HepG2 (cell line): ENCODE measurements at regions not wholly inside any gene's neighbourhood (a gene's known extent, or its start where the extent isn't known, plus 50 kb on each side); places are given as distances from the start of the nearest gene placed in this dataset.
A peak's percentile ranks its signal among the peaks of the same experiment; 100 is the strongest.

Experiments
- ATAC-seq: fragments of 200-7000 bp; cut with Tn5 transposase; 3 replicates; pipeline ENCODE4 v1.9.1; 2020; ENCODE audit warnings: mild to moderate bottlenecking, moderate library complexity
- BruUV-seq: library from RNA; stranded (reverse); fragments of 400-500 nt; replicated peaks from 2 replicates; lab custom pipeline; 2021; lab: Mats Ljungman, UMichigan
- CTCF ChIA-PET: fragments of 300-600 bp; formaldehyde crosslinking; extraction: SDS; loops from one replicate; lab custom pipeline; 2021; ENCODE audit warnings: low total read pairs, inconsistent platforms, low intra/inter-chr PET ratio; lab: Yijun Ruan, JAX
- POLR2A ChIA-PET: fragments of 350-600 bp; sonication (Branson Sonifier 250); formaldehyde crosslinking; loops from one replicate; lab custom pipeline; 2020; ENCODE audit warnings: antibody characterized with exemption, inconsistent platforms; lab: Yijun Ruan, JAX
- DNase-seq: peaks from one replicate; pipeline ENCODE4 v3.0.0-alpha.2; 2015; ENCODE audit warnings: low spot score
- FAIRE-seq: peaks from 3 replicates; lab custom pipeline; 2011; peaks lifted over from hg19 to GRCh38; lab: Jason Lieb, UNC
- H2AFZ ChIP-seq: one replicate; pipeline ENCODE4 v1.6.1; 2011; ENCODE audit warnings: low read length, inconsistent platforms
- H3K27ac ChIP-seq: fragments of 300-600 bp; 3 replicates; pipeline ENCODE4 v1.8.0; 2011; ENCODE audit warnings: mixed run types, mild to moderate bottlenecking, mixed read lengths, low read length, inconsistent platforms; ENCODE audit not compliant: insufficient read depth; ENCODE audit errors: extremely low read length
- H3K27me3 ChIP-seq, 2 experiments: fragments of 200-600 bp in 1 of 2; 2 replicates in 1 of 2; 3 replicates in 1 of 2; pipeline versions ENCODE4 v1.6.0 to v1.8.0; 2011; ENCODE audit warnings: low read length in 2 of 2, mild to moderate bottlenecking in 2 of 2, moderate library complexity in 2 of 2, inconsistent platforms in 1 of 2; ENCODE audit not compliant: insufficient read depth in 2 of 2, control insufficient read depth in 1 of 2
- H3K36me3 ChIP-seq, 2 experiments: fragments of 200-600 bp in 1 of 2; replicated peaks in 1 of 2; 2 replicates in 1 of 2; 3 replicates in 1 of 2; pipeline versions ENCODE4 v1.5.1 to v1.8.0; 2011; ENCODE audit warnings: low read length in 2 of 2, inconsistent platforms in 1 of 2; ENCODE audit not compliant: insufficient read depth in 2 of 2, control insufficient read depth in 1 of 2
- H3K4me1 ChIP-seq: 2 replicates; pipeline ENCODE4 v1.5.1; 2012; ENCODE audit warnings: low read length, inconsistent platforms; ENCODE audit not compliant: insufficient read depth
- H3K4me2 ChIP-seq: 2 replicates; pipeline ENCODE4 v1.6.0; 2011; ENCODE audit warnings: low read depth, low read length, inconsistent platforms
- H3K4me3 ChIP-seq, 3 experiments: fragments of 200-600 bp in 1 of 3; sonication (generic), shearing (Covaris generic) in 1 of 3; replicated peaks in 1 of 3; 2 replicates each; pipeline ENCODE4 v1.5.1; 2011 to 2016; ENCODE audit warnings: low read length in 3 of 3, inconsistent platforms in 2 of 3, low read depth in 2 of 3, mild to moderate bottlenecking in 2 of 3, control low read depth in 1 of 3, mixed read lengths in 1 of 3; ENCODE audit not compliant: insufficient read depth in 1 of 3
- H3K79me2 ChIP-seq: one replicate; pipeline ENCODE4 v1.6.1; 2011; ENCODE audit warnings: low read length, inconsistent platforms; ENCODE audit not compliant: insufficient read depth
- H3K9ac ChIP-seq: 2 replicates; pipeline ENCODE4 v1.6.0; 2011; ENCODE audit warnings: mild to moderate bottlenecking, low read depth, low read length, inconsistent platforms; ENCODE audit not compliant: insufficient read depth
- H3K9me3 ChIP-seq: 2 replicates; pipeline ENCODE4 v1.5.1; 2012; ENCODE audit warnings: mild to moderate bottlenecking, low read length
- H4K20me1 ChIP-seq: 2 replicates; pipeline ENCODE4 v1.6.0; 2011; ENCODE audit warnings: inconsistent platforms, mild to moderate bottlenecking, low read length, moderate library complexity; ENCODE audit not compliant: insufficient read depth
- CAMTA2 ChIP-seq: sonication (generic); formaldehyde crosslinking; IDR thresholded peaks from 2 replicates; pipeline ENCODE4 v1.4.0; 2020; ENCODE audit warnings: mild to moderate bottlenecking, missing genetic modification reagents, borderline replicate concordance
- DMAP1 ChIP-seq: IDR thresholded peaks from 2 replicates; pipeline ENCODE4 v1.6.1; 2016
- FOXM1 ChIP-seq: sonication (generic); formaldehyde crosslinking; IDR thresholded peaks from 2 replicates; pipeline ENCODE4 v1.5.0; 2020; ENCODE audit warnings: missing genetic modification reagents
- HOXA9 ChIP-seq: sonication (generic); formaldehyde crosslinking; IDR thresholded peaks from 2 replicates; pipeline ENCODE4 v1.8.1; 2022; ENCODE audit warnings: missing genetic modification reagents, mild to moderate bottlenecking, moderate library complexity, borderline replicate concordance
- MAFK ChIP-seq, 2 experiments: IDR thresholded peaks in 1 of 2; conservative IDR thresholded peaks in 1 of 2; 2 replicates each; pipeline ENCODE4 v1.6.1; 2011; ENCODE audit warnings: improper control_type of control experiment in 2 of 2, low read length in 2 of 2
- NBN ChIP-seq: fragments of 450-650 bp; conservative IDR thresholded peaks from 2 replicates; pipeline ENCODE4 v1.6.1; 2017
- NFATC3 ChIP-seq: sonication (generic); formaldehyde crosslinking; IDR thresholded peaks from 2 replicates; pipeline ENCODE4 v1.5.1; 2020; ENCODE audit warnings: mild to moderate bottlenecking, missing genetic modification reagents
- ZBTB42 ChIP-seq: sonication (generic); formaldehyde crosslinking; IDR thresholded peaks from 2 replicates; pipeline ENCODE4 v1.5.0; 2020; ENCODE audit warnings: mild to moderate bottlenecking, missing genetic modification reagents
- ZNF552 ChIP-seq: sonication (generic); formaldehyde crosslinking; IDR thresholded peaks from 2 replicates; pipeline ENCODE4 v1.9.0; 2022; ENCODE audit warnings: missing genetic modification reagents, mild to moderate bottlenecking, borderline replicate concordance
- ZNF720 ChIP-seq: sonication (generic); formaldehyde crosslinking; IDR thresholded peaks from 2 replicates; pipeline ENCODE4 v1.4.0; 2020; ENCODE audit warnings: missing genetic modification reagents
- ZNF746 ChIP-seq: sonication (generic); formaldehyde crosslinking; IDR thresholded peaks from 2 replicates; pipeline ENCODE4 v1.8.0; 2022; ENCODE audit warnings: mild to moderate bottlenecking, missing genetic modification reagents
- ZNF879 ChIP-seq: sonication (generic); formaldehyde crosslinking; IDR thresholded peaks from 2 replicates; pipeline ENCODE4 v1.8.1; 2023; ENCODE audit warnings: missing genetic modification reagents
- WGBS: methylation state at CpG from one replicate; pipeline ENCODE4 v1.1.6; 2017; ENCODE audit warnings: low lambda C conversion rate; 5-methylcytosine and 5-hydroxymethylcytosine counted together
- in situ Hi-C: cut with HindIII; loops from 2 replicates; pipeline ENCODE4 v1.10.0; 2017; ENCODE audit warnings: low pct_unique_long_range_greater_than_20kb; ENCODE audit not compliant: extremely low pct_ligation_motif_present
- intact Hi-C: fragments of 100-400 bp; cut with micrococcal nuclease; formaldehyde crosslinking; loops from one replicate; pipeline ENCODE4 v1.10.0; 2022; ENCODE audit not compliant: unreplicated experiment
- TF ChIP-seq, protein P1 (sequence below): sonication (generic); formaldehyde crosslinking; IDR thresholded peaks from 2 replicates; pipeline ENCODE4 v1.5.0; 2020; ENCODE audit warnings: missing genetic modification reagents, mild to moderate bottlenecking, borderline replicate concordance
- TF ChIP-seq, protein P2 (sequence below): sonication (generic); formaldehyde crosslinking; IDR thresholded peaks from 2 replicates; pipeline ENCODE4 v1.5.1; 2020; ENCODE audit warnings: missing genetic modification reagents, mild to moderate bottlenecking, borderline replicate concordance
- TF ChIP-seq, protein P3 (sequence below): sonication (generic); formaldehyde crosslinking; conservative IDR thresholded peaks from 2 replicates; pipeline ENCODE4 v1.4.0; 2020; ENCODE audit warnings: missing genetic modification reagents

DNA sequence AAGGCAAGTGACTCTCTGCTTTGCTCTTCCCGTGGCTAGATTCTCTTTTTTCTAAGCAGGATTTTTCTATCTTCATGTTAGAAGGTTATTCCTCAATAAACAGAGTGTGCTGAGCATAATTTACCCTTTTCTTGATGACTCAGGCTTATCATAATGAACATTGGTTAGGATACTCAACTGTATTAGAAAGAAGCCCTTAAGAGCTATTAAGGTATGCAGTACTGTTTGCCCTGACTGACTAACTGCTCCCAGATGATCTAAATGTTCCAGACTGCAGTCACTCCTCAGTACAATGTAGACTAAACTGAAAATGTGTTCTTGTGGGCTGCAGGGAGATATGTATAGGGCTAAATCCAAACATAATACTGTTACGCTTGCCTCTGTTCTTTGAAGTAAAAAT lies 687.8 kb downstream of the NUP35 start:
- H3K9ac ChIP-seq = no peak overlapping the region
- no TSS peak for BruUV-seq
- intact Hi-C loops (no loop called here), in situ Hi-C loops (no loop called here)
- H3K4me1 ChIP-seq = no peaks in the 10 kb centered on the region
- no peak overlapping the region for H3K27ac ChIP-seq
- H3K4me2 ChIP-seq = no peak overlapping the region
- POLR2A ChIA-PET = no interaction called here
- no peak for ATAC-seq
- no peaks in the 10 kb centered on the region for H3K79me2 ChIP-seq
- H3K9me3 ChIP-seq = no peaks in the 10 kb centered on the region
- no peaks in the 10 kb centered on the region for H3K36me3 ChIP-seq
- H4K20me1 ChIP-seq = no peaks in the 10 kb centered on the region
- no peak overlapping the region for H3K4me3 ChIP-seq
- TF ChIP-seq CAMTA2 (CRISPR knock-in tag) (no peak), MAFK (conservative IDR thresholded peaks at IDR 0.05 in 1 of 2, IDR thresholded peaks at IDR 0.05 in 1 of 2; ENCODE audit: low read length in 2 of 2) (peak in 1 of 2 experiments; percentile 37; a peak in 1 of 4 replicates)
- DNase-seq = no peak
- no peak for FAIRE-seq
- CTCF ChIA-PET = no interaction called here
- no peak overlapping the region for H2AFZ ChIP-seq
- H3K27me3 ChIP-seq = no peaks in the 10 kb centered on the region
- WGBS = 27% methylated on average over 2 of the region's 2 CpGs

DNA sequence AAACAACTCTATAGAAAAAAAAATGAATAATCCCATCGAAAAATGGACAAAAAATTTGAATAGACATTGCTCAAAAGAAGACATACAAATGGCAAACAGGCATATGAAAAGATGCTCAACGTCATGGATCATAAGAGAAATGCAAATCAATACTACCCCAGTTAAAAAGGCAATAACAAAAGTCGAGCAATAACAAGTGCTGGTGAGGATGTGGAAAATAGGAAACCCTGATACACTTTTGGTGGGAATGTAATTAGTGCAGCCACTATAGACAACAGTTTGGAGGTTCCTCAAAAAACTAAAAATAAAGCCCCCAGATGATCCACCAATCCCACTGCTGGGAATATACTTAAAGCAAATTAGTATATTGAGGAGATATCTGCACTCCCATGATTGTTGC lies 701.5 kb downstream of the NUP35 start:
- no peaks in the 10 kb centered on the region for H3K36me3 ChIP-seq
- ChIA-PET CTCF (no interaction called here), POLR2A (no interaction called here)
- DNase-seq (no peak), FAIRE-seq (no peak), ATAC-seq (no peak)
- no peak overlapping the region for H3K4me2 ChIP-seq
- intact Hi-C loops (no loop called here), in situ Hi-C loops (no loop called here)
- no peak overlapping the region for H3K27ac ChIP-seq
- H3K4me1 ChIP-seq = no peaks in the 10 kb centered on the region
- 3% methylated on average over 3 of the region's 3 CpGs for WGBS
- H4K20me1 ChIP-seq = no peaks in the 10 kb centered on the region
- H3K9me3 ChIP-seq = peaks cover 60% of the 10 kb centered on the region
- no peak overlapping the region for H3K9ac ChIP-seq
- no peak overlapping the region for H3K4me3 ChIP-seq
- no TSS peak for BruUV-seq
- no peaks in the 10 kb centered on the region for H3K79me2 ChIP-seq
- no peaks in the 10 kb centered on the region for H3K27me3 ChIP-seq
- H2AFZ ChIP-seq = no peak overlapping the region
- TF ChIP-seq NFATC3 = no peak
- no peak for TF ChIP-seq ZNF879
- no peak for TF ChIP-seq FOXM1 (CRISPR knock-in tag)
- no peak for TF ChIP-seq ZNF720 (CRISPR knock-in tag)
- no peak for TF ChIP-seq DMAP1
- no peak for TF ChIP-seq ZNF746 (CRISPR knock-in tag)
- no peak for TF ChIP-seq ZNF552 (CRISPR knock-in tag)
- TF ChIP-seq NBN = no peak
- TF ChIP-seq, protein P1, sequence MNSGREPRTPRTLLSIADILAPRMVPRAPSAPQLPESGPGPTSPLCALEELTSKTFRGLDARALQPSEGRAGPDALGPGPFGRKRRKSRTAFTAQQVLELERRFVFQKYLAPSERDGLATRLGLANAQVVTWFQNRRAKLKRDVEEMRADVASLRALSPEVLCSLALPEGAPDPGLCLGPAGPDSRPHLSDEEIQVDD = no peak
- no peak for TF ChIP-seq HOXA9 (CRISPR knock-in tag)
- TF ChIP-seq ZBTB42 (CRISPR knock-in tag) = no peak
- TF ChIP-seq, protein P2, sequence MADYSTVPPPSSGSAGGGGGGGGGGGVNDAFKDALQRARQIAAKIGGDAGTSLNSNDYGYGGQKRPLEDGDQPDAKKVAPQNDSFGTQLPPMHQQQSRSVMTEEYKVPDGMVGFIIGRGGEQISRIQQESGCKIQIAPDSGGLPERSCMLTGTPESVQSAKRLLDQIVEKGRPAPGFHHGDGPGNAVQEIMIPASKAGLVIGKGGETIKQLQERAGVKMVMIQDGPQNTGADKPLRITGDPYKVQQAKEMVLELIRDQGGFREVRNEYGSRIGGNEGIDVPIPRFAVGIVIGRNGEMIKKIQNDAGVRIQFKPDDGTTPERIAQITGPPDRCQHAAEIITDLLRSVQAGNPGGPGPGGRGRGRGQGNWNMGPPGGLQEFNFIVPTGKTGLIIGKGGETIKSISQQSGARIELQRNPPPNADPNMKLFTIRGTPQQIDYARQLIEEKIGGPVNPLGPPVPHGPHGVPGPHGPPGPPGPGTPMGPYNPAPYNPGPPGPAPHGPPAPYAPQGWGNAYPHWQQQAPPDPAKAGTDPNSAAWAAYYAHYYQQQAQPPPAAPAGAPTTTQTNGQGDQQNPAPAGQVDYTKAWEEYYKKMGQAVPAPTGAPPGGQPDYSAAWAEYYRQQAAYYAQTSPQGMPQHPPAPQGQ (CRISPR knock-in tag) = no peak
- TF ChIP-seq, protein P3, sequence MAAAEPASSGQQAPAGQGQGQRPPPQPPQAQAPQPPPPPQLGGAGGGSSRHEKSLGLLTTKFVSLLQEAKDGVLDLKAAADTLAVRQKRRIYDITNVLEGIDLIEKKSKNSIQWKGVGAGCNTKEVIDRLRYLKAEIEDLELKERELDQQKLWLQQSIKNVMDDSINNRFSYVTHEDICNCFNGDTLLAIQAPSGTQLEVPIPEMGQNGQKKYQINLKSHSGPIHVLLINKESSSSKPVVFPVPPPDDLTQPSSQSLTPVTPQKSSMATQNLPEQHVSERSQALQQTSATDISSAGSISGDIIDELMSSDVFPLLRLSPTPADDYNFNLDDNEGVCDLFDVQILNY (CRISPR knock-in tag) = no peak
